Embryonic facial prominence (tissue), 1 donor: ENCODE measurements at regions not wholly inside any gene's neighbourhood (a gene's known extent, or its start where the extent isn't known, plus 50 kb on each side); places are given as distances from the start of the nearest gene placed in this dataset.
A peak's percentile ranks its signal among the peaks of the same experiment; 100 is the strongest.
"Not testable (repeated sequence)": the region's sequence is repeated elsewhere in the genome, so short reads cannot be mapped to it uniquely, and the experiment has no call there.

Experiments used
- DNase-seq: peaks from one replicate; pipeline ENCODE4 v3.0.0-alpha.2; 2016; ENCODE audit errors: extremely low spot score

DNA sequence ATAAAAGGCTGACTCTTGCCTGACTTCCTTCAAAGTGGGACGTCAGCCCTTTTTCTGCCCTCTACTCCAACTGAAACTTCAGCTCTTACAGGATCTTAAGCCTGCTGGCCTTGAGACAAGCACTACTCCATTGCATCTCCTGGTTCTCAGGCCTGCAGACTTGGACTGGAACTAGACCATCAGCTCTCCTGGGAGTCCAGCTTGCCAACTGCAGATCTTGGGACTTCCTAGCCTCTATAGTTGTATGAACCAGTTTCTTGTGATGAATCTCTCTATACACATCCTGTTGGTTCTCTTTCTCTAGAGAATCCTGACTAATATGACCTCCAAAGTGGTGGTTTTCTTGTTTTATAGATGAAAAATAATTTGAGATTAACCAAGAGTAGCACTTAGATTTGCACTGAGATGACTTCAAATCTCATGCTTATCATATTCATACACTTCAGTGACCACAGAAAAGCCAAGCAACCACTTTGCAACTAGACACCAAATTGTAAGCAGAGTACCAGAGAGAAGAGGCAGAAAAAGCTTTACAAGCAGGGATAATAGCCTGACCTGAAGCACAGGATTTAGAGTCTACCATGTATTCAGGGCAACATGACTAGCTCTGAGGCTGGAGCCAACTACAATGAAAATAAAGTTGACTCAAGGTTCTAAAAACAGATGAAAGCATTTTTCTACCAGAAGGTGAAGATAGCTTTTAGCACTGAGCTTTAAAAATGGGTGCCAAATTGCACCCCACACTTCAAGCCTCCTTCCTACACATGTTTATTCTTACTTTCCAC lies 661.3 kb upstream of the USP24 start:
- no peak for DNase-seq

DNA sequence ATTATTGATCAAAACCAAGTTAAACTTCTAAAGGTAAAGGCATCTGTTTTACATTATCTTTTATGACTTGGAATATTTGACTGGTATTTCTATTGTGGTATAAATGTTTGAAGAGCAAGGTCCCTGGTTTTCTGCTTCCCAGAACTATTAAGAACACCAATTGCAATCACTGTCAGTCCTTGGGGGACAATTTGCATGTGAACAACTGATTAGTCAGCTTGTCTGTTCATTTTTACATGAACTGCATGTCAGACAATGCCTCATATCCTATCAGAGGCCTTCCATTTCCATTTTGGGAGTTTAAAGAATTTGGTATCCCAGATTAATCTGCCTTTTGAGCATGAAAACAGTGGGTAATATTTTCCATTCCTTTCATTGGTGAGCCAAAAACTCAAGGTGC lies 654.9 kb upstream of the USP24 start:
- peak; percentile 40 for DNase-seq

DNA sequence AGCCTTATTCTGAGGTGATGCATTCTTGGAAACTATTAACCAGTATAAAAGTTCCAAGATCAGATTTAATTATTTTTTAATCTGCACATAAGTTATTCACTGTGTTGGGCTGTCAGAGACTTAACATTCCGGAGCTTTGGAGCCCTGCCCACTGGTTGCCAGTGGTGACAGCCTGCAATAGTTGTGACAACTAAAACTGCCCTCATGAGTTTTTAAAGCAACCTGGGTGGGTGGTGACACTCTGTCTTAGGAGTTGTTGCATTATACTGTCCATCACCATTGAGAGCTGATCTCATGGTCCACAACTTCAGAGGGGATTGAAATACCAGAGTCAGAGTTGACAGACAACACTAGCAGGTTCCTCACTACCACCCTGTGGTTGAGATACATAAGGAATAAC lies 653.9 kb upstream of the USP24 start:
- DNase-seq = no peak

DNA sequence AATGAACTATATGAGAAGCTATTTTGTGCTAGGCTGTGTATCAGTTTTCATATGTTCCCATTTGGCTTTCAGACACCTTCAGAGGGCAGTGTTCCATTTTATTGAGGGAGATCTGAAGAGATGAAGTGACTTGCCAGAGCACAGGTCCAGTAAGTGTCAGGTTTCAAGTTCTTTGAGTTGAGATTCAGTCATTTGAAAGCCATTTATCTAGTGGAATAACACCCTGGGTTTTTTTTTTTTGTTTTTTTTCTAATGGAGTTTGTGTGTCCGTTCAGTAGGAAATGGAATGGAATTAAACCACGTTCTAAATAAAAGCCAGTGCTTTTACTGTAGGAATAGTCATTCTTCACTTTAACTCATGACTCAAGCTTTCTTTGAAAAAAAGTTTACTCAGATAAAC lies 652.9 kb upstream of the USP24 start:
- DNase-seq = no peak

DNA sequence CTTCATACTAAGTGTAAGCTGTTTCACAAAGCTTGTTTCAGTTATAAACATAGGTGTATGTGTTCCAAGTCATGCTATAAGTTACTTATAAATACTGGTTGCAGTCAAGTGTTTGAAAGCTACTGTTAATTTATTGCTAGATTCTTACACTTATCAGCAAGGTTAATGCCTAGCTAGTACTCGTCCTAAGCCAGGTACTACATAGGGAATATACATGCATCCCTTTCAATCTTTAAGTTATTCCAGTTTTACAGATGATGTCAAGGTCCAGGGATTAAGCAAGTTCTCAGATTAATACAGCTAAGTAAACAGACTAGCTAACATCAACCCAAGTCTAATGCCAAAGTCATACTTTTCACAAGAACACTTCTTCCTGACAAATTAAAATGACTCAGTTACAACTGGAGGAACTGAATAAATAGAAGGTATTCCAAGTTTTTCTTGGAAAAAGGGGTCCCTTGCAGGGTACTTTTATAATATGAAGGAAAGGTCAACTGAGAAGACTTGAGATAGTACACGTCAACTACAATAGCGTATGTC lies 652.2 kb upstream of the USP24 start:
- DNase-seq = no peak

DNA sequence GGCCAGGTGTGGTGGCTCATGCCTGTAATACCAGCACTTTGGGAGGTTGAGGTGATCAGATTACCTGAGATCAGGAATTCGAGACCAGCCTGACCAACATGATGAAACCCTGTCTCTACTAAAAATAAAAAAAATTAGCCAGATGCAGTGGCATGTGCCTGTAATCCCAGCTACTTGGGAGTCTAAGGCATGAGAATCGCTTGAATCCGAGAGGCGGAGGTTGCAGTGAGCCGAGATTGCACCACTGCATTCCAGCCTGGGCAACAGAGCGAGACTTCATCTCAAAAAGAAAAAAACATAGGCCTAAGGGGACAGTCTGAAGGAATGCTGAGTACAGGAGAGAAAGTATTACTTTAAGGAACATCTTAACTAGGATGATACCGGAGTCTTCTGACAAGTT lies 650.6 kb upstream of the USP24 start:
- DNase-seq = not testable (repeated sequence)

DNA sequence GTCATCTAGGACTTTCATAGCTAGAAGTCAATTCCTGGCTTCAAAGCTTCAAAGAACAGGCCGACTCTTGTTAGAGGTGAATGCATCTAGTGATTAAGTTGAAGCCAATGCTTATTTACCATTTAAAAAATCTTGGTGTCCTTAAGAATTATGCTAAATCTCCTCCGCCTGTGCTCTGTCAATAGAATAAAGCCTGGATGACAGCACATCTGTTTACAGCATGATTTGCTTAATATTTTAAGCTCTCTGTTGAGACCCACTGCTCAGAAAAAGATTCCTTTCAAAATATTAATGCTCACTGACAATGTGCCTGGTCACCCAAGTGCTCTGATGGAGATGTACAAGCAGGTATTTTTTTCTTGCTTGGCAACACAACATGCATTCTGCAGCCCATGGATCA lies 649.1 kb upstream of the USP24 start:
- DNase-seq = no peak

DNA sequence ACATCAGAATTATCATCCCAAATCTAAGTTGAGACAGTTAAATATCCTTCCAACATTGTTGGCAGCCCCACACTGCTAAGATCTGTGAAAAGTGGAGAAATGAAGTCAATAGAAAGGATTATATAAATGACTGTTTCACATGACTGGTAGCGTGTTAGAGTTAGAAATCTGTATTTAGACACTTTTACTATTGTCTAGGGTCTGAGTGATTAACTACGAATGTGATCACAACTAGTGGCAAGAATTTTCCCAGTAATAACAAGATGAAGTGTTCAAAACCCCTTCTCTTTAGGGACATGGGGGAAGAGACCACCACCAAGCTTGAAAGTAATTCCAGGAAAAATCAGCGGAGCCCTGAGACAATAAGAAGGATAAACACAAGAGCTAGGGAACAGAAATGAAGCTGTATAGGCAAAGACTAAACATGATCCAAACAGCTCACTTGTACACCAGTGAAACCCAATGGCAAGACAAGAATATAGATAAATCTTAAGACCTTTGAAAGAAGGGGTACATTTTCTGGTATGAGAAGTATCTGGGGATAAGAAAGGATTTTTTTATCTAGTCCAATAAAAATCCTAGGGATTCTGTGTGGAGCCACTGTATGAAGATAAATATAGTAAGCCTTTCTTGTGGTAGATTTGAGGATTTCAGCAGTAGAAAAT lies 646.6 kb upstream of the USP24 start:
- no peak for DNase-seq

DNA sequence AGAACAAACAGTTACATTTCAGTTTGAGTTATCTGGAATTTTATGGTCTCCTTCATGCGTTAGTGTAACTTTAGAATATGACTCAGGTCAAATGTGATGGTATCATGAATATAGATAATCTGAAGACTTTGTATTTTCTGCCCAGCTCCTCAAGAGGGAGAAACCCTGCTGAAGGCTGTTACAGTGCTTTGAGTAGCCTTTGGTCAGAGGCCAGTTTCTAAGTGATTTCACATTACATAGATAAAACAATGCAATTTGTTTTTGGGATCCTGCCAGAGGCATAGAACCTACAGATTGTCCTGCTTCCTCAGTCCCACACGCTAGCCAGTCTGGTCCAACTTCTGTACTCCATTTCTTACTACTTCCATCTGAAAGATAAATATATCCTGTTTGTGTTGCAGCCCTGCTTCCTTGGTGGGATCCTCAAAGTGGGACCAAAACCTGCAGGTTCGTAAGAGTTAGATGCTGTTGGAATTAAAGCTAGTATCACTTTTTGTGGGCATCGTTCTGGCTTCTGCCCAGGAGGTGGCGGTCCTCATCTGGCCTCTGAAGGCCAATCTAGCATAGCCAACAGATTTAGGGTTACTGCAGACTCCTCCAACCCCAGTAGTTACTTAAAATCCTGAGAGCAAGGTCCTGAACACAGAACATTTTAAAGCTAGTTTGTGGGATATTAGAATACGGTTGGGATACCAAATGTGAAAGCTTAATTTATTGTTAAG lies 645.8 kb upstream of the USP24 start:
- no peak for DNase-seq

DNA sequence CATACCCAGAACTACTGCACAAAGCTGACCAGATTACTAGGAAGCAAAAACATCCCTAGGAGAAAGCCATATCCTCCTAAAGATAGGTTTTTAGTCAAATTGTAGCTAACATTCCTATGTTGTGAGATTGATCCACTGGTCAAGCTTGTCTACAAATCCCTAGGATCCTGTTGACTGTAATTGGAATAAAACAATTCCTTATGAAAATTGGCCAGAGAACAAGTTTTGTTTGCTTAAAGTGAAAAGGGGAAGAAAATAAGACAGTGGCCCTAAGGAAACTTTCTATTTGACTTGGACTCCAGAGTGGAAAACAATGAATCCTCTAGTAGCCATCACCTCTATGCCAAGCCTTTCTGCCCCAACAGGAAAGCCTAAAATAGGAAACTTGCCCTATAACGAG lies 645.2 kb upstream of the USP24 start:
- no peak for DNase-seq

DNA sequence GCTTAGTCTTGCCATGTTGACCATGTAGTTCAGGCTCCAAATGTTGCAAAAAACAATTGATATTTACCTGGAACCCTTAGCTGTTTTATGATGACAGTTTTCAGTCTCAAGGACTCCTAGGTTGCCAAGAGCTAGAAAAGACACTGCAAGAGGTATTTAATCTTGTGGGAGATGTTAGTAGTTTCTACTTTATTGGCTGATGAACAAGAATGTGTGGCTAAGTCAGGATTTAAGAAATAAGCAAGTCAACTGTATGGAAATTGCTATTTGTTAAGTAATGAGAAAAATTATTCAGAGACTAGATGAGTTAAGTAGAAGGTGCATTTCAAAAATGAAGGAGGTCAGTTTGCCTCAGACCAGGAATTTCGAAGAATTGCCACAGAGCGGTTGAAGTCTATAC lies 639.7 kb upstream of the USP24 start:
- DNase-seq = no peak

DNA sequence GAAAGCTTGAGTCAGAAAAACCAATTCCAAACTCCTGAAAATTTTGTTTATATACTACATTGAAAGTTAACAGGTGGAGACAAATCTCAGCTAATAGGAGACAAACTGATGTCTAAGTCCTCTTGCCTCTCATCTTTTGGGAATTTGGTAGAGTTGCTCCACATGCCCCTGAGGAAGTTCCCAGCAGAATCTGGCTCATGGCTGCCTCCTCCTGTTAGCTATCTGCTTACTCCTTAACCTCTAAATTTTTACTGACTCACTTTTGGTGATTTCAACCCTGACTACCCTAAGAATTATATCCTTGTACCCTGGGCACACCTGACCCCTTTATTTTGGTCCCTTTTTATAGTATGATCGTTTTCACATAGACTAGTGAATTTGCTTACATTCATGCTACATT lies 633.7 kb upstream of the USP24 start:
- DNase-seq = no peak

DNA sequence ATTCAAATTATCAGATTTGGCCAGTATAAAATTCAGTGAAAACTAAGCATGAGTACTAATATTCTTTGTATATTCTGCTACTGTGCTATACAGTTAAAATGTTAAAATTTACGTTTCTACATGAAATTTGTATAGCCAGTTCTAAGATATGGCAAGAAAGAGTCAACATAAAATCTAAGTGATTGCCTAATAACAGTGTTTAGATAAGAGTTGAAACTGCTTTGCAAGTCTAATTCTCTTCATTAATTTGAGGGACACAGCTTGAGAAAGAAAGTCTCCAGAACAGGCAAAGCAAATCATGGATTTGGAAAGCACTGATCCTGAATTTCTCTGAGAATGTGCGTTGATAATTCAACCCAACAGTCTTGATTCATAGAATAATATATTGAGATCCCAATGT lies 630.9 kb upstream of the USP24 start:
- DNase-seq = no peak

DNA sequence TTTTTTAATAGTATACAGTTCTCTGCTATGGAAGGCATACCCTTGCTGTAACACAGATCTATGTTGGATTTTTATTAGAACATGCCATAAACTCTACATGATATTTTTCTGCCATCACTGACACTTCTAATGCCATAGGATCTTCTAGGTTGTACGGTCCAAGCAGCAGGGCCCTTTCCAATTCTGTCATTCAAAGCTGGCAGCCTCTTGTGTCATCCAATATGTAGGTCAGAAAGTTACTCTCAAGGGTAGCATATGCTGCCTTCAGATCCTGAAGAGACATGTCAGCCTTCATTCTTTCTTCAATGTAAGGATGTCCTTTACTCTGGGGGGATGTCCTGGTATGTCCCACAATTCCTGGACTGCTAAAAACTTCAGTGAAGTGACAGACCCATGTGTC lies 629.2 kb upstream of the USP24 start:
- no peak for DNase-seq

DNA sequence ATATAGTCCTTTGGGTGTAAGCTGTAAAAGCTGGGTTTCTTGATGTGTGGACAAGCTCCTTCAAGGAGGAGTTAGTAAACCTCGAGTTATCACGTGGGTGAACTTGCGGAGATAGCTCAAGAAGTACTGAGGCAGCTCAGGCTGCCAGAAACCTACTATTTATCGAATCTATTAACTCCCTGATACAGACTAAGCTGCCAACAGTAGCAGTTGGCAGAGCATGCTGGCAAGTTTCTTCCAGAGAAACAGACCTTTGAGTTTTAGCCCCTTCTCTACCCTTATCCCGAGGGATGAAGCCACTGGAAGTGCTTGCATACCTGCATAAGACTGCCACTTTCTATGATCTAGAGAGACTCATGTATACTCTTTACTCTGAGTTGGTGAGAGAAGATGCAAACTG lies 624.5 kb upstream of the USP24 start:
- DNase-seq = no peak

DNA sequence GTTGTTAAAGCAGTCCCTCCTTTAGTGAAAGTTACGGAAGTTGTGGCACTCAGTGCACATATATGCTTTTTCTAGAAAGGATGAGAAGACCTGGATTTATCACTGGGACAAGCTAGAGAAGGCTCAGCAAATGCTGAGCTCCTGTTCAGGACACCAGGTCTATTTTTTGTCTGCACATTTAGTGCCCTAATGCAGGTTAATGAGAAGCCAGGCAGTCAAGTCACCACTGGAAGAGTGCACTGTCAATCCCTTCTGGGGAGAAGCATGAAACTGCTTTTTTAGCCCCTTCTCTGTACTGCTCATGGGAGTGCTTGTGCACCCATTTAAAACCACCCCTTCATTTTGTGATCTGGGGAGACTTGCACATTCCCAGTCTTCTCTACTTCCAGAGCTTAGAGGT lies 624.1 kb upstream of the USP24 start:
- DNase-seq = no peak

DNA sequence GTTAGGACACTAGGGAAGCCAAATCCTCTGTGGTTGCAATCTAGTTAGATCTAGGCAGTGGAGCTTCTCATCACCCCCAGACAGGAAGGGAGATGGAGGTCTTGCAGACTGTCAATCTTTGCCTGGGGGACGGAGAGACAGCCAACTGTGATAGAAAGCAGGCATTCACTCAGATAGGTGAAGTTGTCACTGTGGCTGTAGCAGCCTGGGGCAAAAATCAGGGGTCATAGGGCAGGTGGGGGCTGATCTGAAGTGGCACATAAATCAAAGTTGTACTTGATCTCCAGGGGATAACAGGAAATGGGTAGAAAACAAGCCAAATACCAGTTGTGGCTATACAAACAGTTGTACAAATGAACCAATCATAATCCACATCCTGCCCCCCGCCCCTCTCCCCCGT lies 620.9 kb upstream of the USP24 start:
- no peak for DNase-seq

DNA sequence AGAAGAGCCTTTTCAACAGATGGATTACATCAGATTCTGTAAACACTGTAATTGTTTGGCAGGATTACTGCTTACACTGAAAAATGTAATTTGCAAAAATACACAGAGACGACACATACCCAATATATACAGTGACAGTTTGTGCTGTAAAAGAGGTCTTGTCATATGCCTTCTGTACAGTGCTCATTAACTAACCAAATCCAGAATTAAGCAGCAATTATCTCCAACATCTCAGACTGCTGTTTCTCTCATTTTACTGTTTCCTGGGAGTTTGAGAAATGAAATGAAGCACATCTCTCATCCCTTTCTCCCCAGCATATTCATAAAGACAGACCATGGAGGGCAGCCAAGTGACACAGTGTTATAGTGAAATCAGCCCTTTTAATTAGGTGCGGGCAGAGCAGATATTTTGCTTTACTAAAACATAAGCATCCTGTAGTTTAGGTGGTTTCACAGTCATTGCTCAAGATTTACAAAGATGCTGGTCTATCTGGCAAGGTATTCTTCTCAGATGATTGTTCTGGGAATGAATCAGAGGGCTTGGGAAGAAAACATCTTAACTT lies 618.4 kb upstream of the USP24 start:
- peak; percentile 40 for DNase-seq

DNA sequence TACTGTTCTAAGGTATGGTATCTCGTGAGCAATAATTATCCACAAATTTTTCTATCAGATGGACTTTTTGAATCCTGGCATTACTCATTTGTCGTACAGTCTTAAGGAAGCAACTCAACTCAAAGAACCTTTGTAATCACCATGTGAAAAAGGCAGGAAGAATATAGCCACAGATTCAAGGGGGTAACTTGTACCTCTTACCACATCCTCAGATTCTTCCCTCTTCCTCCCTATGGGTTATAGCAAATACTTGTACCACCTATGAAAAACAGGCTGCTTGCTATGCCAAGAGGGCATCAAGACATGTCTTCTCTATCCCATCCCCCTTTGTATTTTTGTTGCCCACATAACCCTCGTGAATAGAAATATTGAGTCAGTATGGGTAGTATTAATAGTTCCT lies 616.6 kb upstream of the USP24 start:
- no peak for DNase-seq

DNA sequence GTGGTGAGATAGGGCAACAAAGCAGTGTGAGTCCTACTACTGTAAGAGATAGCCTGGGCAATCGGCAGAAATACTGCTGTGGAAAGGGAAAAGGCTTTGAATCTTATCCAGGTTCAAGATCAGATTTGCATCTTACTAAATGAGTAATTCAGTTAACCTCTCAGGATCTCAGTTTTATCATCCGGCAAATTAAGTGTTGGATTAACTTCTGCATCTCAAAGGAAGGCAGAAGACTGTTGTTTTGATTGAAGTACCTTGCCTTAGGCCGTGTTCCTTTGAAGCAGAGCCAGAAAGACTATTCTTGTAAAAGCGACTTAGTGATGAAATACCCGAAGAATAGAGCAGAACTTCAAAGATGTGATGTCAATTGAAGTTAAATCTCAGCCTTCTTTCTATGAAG lies 612.9 kb upstream of the USP24 start:
- no peak for DNase-seq

DNA sequence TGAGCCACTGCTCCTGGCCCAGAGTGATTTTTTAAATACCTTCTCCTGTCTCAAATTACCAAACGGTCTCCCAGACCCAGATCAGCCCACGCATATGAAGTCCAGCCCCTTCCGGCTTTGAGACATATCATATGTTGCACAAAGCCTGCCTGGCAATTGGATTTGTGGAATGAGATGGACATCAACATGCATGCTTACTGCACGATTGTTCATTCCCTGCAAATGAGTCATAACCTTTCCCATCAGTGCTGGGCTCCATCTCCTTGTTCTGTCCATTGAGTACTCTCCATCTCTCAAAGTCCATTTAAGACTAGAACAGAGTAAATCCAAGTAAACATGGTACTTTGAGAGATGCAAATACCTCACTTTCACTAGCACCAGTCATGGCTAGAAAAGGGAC lies 612.2 kb upstream of the USP24 start:
- DNase-seq = no peak

DNA sequence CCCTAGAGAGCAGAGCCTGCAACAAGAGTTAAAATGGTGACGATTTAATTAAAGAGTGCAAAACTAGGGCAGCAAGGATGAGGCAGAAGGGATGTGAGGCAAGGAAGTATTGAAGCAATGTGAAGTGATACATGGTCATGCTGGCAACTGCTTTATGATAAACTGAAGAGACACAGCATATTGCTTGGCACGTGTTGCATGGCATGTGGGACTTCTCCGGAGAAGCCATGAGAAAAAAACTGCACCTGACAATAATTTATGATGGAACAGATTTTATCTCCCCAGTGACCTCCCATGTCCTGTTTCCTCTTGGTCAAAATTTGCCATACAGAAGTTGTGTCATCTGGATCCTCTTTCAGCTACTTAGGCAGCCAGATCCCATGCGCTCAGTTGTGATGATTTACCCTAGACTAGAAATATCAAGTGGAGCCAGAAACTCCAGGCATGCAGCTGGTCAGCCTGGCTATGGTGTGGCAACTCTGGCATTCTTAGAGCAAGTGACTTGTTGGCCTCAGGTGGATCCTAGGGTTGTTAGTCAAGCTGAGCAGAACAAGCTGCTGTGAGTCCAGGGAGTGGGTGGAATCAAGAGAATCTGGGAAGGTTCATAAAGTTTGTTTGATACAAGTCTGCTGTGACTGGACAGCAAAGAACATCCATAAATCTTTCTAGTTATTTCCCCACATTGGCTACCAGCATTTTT lies 611.4 kb upstream of the USP24 start:
- no peak for DNase-seq
